ENCODE measurements at regions not wholly inside any gene's neighbourhood (a gene's known extent, or its start where the extent isn't known, plus 50 kb on each side); places are given as distances from the start of the nearest gene placed in this dataset.

DNA sequence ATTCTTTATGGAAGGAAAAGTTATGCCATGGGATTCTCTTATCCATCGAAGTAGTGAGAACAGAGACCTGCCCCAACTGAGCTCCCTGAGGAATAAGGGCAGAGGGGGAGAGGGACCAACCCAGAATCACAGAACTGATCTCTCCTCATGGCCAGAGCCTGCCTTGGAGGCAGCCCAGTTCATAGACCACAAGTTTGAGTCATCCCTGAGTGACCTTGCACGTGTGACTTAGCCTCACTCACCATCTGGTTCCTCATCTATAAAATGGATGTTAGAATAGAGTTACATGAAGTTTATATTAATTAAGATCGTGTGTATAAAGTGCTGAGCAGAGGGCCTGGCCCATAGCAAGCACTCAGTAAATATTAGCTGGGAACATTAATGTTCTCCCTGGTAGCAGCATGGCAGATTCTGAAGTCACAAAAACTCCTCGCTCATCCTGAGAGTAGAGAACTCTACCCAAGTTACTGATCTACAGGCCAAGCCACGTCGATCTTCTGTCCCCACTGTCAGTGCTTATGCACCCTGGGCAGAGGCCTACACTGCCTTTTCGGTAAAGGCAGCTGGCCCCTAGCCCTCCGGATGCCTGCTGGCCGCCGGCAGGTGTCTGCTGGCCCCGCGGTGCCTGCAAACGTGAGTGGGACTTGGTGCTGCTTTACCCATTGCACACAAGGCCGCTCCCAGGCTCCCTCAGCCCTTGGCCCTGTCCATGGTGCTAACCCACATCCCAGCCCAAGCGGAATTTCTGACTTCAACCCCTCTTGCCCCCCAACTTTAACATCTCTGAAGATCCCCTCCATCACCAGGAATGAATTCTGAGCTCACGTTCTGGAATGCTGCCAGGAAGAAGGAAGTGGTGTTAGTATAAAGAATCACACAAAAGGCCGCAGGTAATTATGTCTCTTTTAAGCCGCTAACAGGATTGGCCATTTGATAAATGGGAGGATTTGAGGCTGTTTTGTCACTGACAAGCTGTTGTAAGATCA lies 61.1 kb upstream of the ARAP3 start:
- TF ChIP-seq EZH2 (IDR thresholded peaks at IDR 0.05; ENCODE audit: low read length, missing control alignments) = no peak
- TF ChIP-seq, protein P1, sequence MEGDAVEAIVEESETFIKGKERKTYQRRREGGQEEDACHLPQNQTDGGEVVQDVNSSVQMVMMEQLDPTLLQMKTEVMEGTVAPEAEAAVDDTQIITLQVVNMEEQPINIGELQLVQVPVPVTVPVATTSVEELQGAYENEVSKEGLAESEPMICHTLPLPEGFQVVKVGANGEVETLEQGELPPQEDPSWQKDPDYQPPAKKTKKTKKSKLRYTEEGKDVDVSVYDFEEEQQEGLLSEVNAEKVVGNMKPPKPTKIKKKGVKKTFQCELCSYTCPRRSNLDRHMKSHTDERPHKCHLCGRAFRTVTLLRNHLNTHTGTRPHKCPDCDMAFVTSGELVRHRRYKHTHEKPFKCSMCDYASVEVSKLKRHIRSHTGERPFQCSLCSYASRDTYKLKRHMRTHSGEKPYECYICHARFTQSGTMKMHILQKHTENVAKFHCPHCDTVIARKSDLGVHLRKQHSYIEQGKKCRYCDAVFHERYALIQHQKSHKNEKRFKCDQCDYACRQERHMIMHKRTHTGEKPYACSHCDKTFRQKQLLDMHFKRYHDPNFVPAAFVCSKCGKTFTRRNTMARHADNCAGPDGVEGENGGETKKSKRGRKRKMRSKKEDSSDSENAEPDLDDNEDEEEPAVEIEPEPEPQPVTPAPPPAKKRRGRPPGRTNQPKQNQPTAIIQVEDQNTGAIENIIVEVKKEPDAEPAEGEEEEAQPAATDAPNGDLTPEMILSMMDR (conservative IDR thresholded peaks at IDR 0.05 in 1 of 2, IDR thresholded peaks at IDR 0.05 in 1 of 2; ENCODE audit: low read depth in 1 of 2, low read length in 2 of 2) = no peak

Data from fibroblast of lung (primary cell).